GM18502 (cell line): ENCODE measurements at regions not wholly inside any gene's neighbourhood (a gene's known extent, or its start where the extent isn't known, plus 50 kb on each side); places are given as distances from the start of the nearest gene placed in this dataset.

Experiments
- ATAC-seq: cut with Tn5 transposase; IDR thresholded peaks from one replicate; pipeline ENCODE4 v1.9.1; 2021; ENCODE audit warnings: mild to moderate bottlenecking; ENCODE audit not compliant: unreplicated experiment, poor library complexity

- ATAC-seq: no peak
These were observed 98.0 kb upstream of the SLC6A6 start for GRCh38 chr3:14304101-14305045.

- ATAC-seq: no peak
These were observed 97.1 kb upstream of the SLC6A6 start for GRCh38 chr3:14305324-14305723.

GRCh38 chr3:14306142-14306541 is 96.3 kb upstream of the SLC6A6 start:
- ATAC-seq: no peak

- no peak for ATAC-seq
These were observed 94.6 kb upstream of the SLC6A6 start for GRCh38 chr3:14307656-14308302.

GRCh38 chr3:14311729-14312128 is 90.7 kb upstream of the SLC6A6 start:
- ATAC-seq: no peak

GRCh38 chr3:14312375-14312774 is 90.0 kb upstream of the SLC6A6 start:
- no peak for ATAC-seq

GRCh38 chr3:14317057-14317553 is 85.3 kb upstream of the SLC6A6 start:
- ATAC-seq: no peak

- ATAC-seq: no peak
These were observed 83.8 kb upstream of the SLC6A6 start for GRCh38 chr3:14318646-14319045.

- ATAC-seq: peak; percentile 98
These were observed 82.7 kb upstream of the SLC6A6 start for GRCh38 chr3:14319654-14320182.

- no peak for ATAC-seq
These were observed 82.2 kb upstream of the SLC6A6 start for GRCh38 chr3:14320219-14320618.

GRCh38 chr3:14322001-14322400 is 80.4 kb upstream of the SLC6A6 start:
- ATAC-seq: no peak

- no peak for ATAC-seq
These were observed 79.6 kb upstream of the SLC6A6 start for GRCh38 chr3:14322667-14323295.

GRCh38 chr3:14323401-14324223 is 78.8 kb upstream of the SLC6A6 start:
- ATAC-seq: no peak

- no peak for ATAC-seq
These were observed 78.0 kb upstream of the SLC6A6 start for GRCh38 chr3:14324224-14324944.

GRCh38 chr3:14328422-14328821 is 74.0 kb upstream of the SLC6A6 start:
- no peak for ATAC-seq

GRCh38 chr3:14329116-14329830 is 73.1 kb upstream of the SLC6A6 start:
- ATAC-seq: no peak

- ATAC-seq: no peak
These were observed 72.6 kb upstream of the SLC6A6 start for GRCh38 chr3:14329842-14330241.

GRCh38 chr3:14330508-14330907 is 71.9 kb upstream of the SLC6A6 start:
- no peak for ATAC-seq

- no peak for ATAC-seq
These were observed 71.2 kb upstream of the SLC6A6 start for GRCh38 chr3:14331251-14331650.
